ENCODE measurements at regions not wholly inside any gene's neighbourhood (a gene's known extent, or its start where the extent isn't known, plus 50 kb on each side); places are given as distances from the start of the nearest gene placed in this dataset.

- Histone ChIP-seq H3K23ac (ENCODE audit: low read depth, low read length, poor library complexity) (no peak overlapping the region), H3K9ac (ENCODE audit: low read depth, low read length, poor library complexity) (no peak overlapping the region), H2BK15ac (ENCODE audit: low read length) (no peak overlapping the region), H2AFZ (ENCODE audit: low read length) (no peak overlapping the region), H3K4me1 (ENCODE audit: control insufficient read depth in 2 of 2, insufficient read depth in 1 of 2, low read depth in 1 of 2, low read length in 2 of 2) (no peaks in the 10 kb centered on the region), H2BK5ac (ENCODE audit: low read length) (no peak overlapping the region), H3K14ac (ENCODE audit: low read length) (no peak overlapping the region), H2AK5ac (ENCODE audit: low read depth, low read length) (no peak overlapping the region), H2BK12ac (ENCODE audit: low read length) (no peak overlapping the region), H4K8ac (ENCODE audit: low read depth, low read length) (no peak overlapping the region), H3K9me3 (replicated peaks in 1 of 2; ENCODE audit: control insufficient read depth in 2 of 2, insufficient read depth in 1 of 2, low read depth in 1 of 2, low read length in 2 of 2) (no peaks in the 10 kb centered on the region), H4K91ac (ENCODE audit: low read depth, low read length, poor library complexity) (no peak overlapping the region), H3K36me3 (replicated peaks in 1 of 2; ENCODE audit: control insufficient read depth in 2 of 2, insufficient read depth in 2 of 2, low read length in 2 of 2) (no peaks in the 10 kb centered on the region), H3K4me2 (ENCODE audit: insufficient read depth, low read length, poor library complexity, severe bottlenecking) (no peak overlapping the region), H3K27me3 (ENCODE audit: control insufficient read depth in 3 of 3, insufficient read depth in 3 of 3, low read depth in 1 of 3, low read length in 3 of 3) (no peaks in the 10 kb centered on the region), H3K79me1 (ENCODE audit: low read depth, low read length) (no peaks in the 10 kb centered on the region), H3K18ac (ENCODE audit: low read length) (no peak overlapping the region), H3K4me3 (ENCODE audit: low read length in 2 of 2) (no peak overlapping the region), H3K27ac (replicated peaks; ENCODE audit: low read length) (no peak overlapping the region), H2BK120ac (ENCODE audit: low read depth, low read length) (no peak overlapping the region), H3K4ac (ENCODE audit: low read length) (no peak overlapping the region)
- DNase-seq (ENCODE audit: low spot score): no peak
- WGBS, 2 donors (ENCODE audit: extremely low coverage in 2 of 2, insufficient read length in 2 of 2, insufficient replicate concordance in 1 of 2): no CpG with 5 or more reads among the region's 1 CpG
These were observed 121.6 kb upstream of the WDR11 start for GRCh38 chr10:120729547-120729946.

- no peaks in the 10 kb centered on the region for H3K79me1 ChIP-seq (ENCODE audit: low read depth, low read length)
- no peak overlapping the region for H3K23ac ChIP-seq (ENCODE audit: low read depth, low read length, poor library complexity)
- H3K9me3 ChIP-seq (replicated peaks in 1 of 2; ENCODE audit: control insufficient read depth in 2 of 2, insufficient read depth in 1 of 2, low read depth in 1 of 2, low read length in 2 of 2): no peaks in the 10 kb centered on the region
- no peaks in the 10 kb centered on the region for H3K27me3 ChIP-seq (ENCODE audit: control insufficient read depth in 3 of 3, insufficient read depth in 3 of 3, low read depth in 1 of 3, low read length in 3 of 3)
- no peak overlapping the region for H3K9ac ChIP-seq (ENCODE audit: low read depth, low read length, poor library complexity)
- no peak overlapping the region for H2AK5ac ChIP-seq (ENCODE audit: low read depth, low read length)
- WGBS, 2 donors (ENCODE audit: extremely low coverage in 2 of 2, insufficient read length in 2 of 2, insufficient replicate concordance in 1 of 2): no CpG with 5 or more reads among the region's 1 CpG
- no peaks in the 10 kb centered on the region for H3K4me1 ChIP-seq (ENCODE audit: control insufficient read depth in 2 of 2, insufficient read depth in 1 of 2, low read depth in 1 of 2, low read length in 2 of 2)
- H3K4me2 ChIP-seq (ENCODE audit: insufficient read depth, low read length, poor library complexity, severe bottlenecking): no peak overlapping the region
- H3K14ac ChIP-seq (ENCODE audit: low read length): no peak overlapping the region
- H2BK5ac ChIP-seq (ENCODE audit: low read length): no peak overlapping the region
- H2BK12ac ChIP-seq (ENCODE audit: low read length): no peak overlapping the region
- DNase-seq (ENCODE audit: low spot score): no peak
- no peak overlapping the region for H3K4me3 ChIP-seq (ENCODE audit: low read length in 2 of 2)
- no peak overlapping the region for H3K4ac ChIP-seq (ENCODE audit: low read length)
- no peak overlapping the region for H4K8ac ChIP-seq (ENCODE audit: low read depth, low read length)
- H2BK15ac ChIP-seq (ENCODE audit: low read length): no peak overlapping the region
- H3K27ac ChIP-seq (replicated peaks; ENCODE audit: low read length): no peak overlapping the region
- no peak overlapping the region for H2BK120ac ChIP-seq (ENCODE audit: low read depth, low read length)
- no peaks in the 10 kb centered on the region for H3K36me3 ChIP-seq (replicated peaks in 1 of 2; ENCODE audit: control insufficient read depth in 2 of 2, insufficient read depth in 2 of 2, low read length in 2 of 2)
- no peak overlapping the region for H2AFZ ChIP-seq (ENCODE audit: low read length)
- H3K18ac ChIP-seq (ENCODE audit: low read length): no peak overlapping the region
- H4K91ac ChIP-seq (ENCODE audit: low read depth, low read length, poor library complexity): no peak overlapping the region
These were observed 119.1 kb upstream of the WDR11 start for GRCh38 chr10:120732067-120732466.

- Histone ChIP-seq H3K9ac (ENCODE audit: low read depth, low read length, poor library complexity) (no peak overlapping the region), H3K4me2 (ENCODE audit: insufficient read depth, low read length, poor library complexity, severe bottlenecking) (no peak overlapping the region), H3K9me3 (replicated peaks in 1 of 2; ENCODE audit: control insufficient read depth in 2 of 2, insufficient read depth in 1 of 2, low read depth in 1 of 2, low read length in 2 of 2) (no peaks in the 10 kb centered on the region), H3K4me3 (ENCODE audit: low read length in 2 of 2) (no peak overlapping the region), H3K4ac (ENCODE audit: low read length) (no peak overlapping the region), H3K27ac (replicated peaks; ENCODE audit: low read length) (no peak overlapping the region), H2BK120ac (ENCODE audit: low read depth, low read length) (no peak overlapping the region), H4K8ac (ENCODE audit: low read depth, low read length) (no peak overlapping the region), H3K14ac (ENCODE audit: low read length) (no peak overlapping the region), H2AFZ (ENCODE audit: low read length) (no peak overlapping the region), H3K36me3 (replicated peaks in 1 of 2; ENCODE audit: control insufficient read depth in 2 of 2, insufficient read depth in 2 of 2, low read length in 2 of 2) (no peaks in the 10 kb centered on the region), H3K27me3 (ENCODE audit: control insufficient read depth in 3 of 3, insufficient read depth in 3 of 3, low read depth in 1 of 3, low read length in 3 of 3) (no peaks in the 10 kb centered on the region), H2BK12ac (ENCODE audit: low read length) (no peak overlapping the region), H4K91ac (ENCODE audit: low read depth, low read length, poor library complexity) (no peak overlapping the region), H3K18ac (ENCODE audit: low read length) (no peak overlapping the region), H2BK15ac (ENCODE audit: low read length) (no peak overlapping the region), H3K23ac (ENCODE audit: low read depth, low read length, poor library complexity) (no peak overlapping the region), H2BK5ac (ENCODE audit: low read length) (no peak overlapping the region), H3K79me1 (ENCODE audit: low read depth, low read length) (no peaks in the 10 kb centered on the region), H3K4me1 (ENCODE audit: control insufficient read depth in 2 of 2, insufficient read depth in 1 of 2, low read depth in 1 of 2, low read length in 2 of 2) (no peaks in the 10 kb centered on the region), H2AK5ac (ENCODE audit: low read depth, low read length) (no peak overlapping the region)
- no CpG with 5 or more reads among the region's 4 CpGs for WGBS, 2 donors (ENCODE audit: extremely low coverage in 2 of 2, insufficient read length in 2 of 2, insufficient replicate concordance in 1 of 2)
- DNase-seq (ENCODE audit: low spot score): no peak
These were observed 118.4 kb upstream of the WDR11 start for GRCh38 chr10:120732643-120733313.

GRCh38 chr10:120734483-120735078, 116.6 kb upstream of the WDR11 start:
- H2AFZ ChIP-seq (ENCODE audit: low read length): no peak overlapping the region
- no peaks in the 10 kb centered on the region for H3K4me1 ChIP-seq (ENCODE audit: control insufficient read depth in 2 of 2, insufficient read depth in 1 of 2, low read depth in 1 of 2, low read length in 2 of 2)
- no peaks in the 10 kb centered on the region for H3K36me3 ChIP-seq (replicated peaks in 1 of 2; ENCODE audit: control insufficient read depth in 2 of 2, insufficient read depth in 2 of 2, low read length in 2 of 2)
- no peak overlapping the region for H2BK15ac ChIP-seq (ENCODE audit: low read length)
- no peak overlapping the region for H3K18ac ChIP-seq (ENCODE audit: low read length)
- H3K4me3 ChIP-seq (ENCODE audit: low read length in 2 of 2): no peak overlapping the region
- H3K4me2 ChIP-seq (ENCODE audit: insufficient read depth, low read length, poor library complexity, severe bottlenecking): no peak overlapping the region
- H3K27me3 ChIP-seq (ENCODE audit: control insufficient read depth in 3 of 3, insufficient read depth in 3 of 3, low read depth in 1 of 3, low read length in 3 of 3): peaks cover 0 to 9% (median 0%) of the 10 kb centered on the region in 3 experiments
- no peak overlapping the region for H3K14ac ChIP-seq (ENCODE audit: low read length)
- H3K9ac ChIP-seq (ENCODE audit: low read depth, low read length, poor library complexity): no peak overlapping the region
- no peak overlapping the region for H2BK12ac ChIP-seq (ENCODE audit: low read length)
- DNase-seq (ENCODE audit: low spot score): no peak
- no peaks in the 10 kb centered on the region for H3K9me3 ChIP-seq (replicated peaks in 1 of 2; ENCODE audit: control insufficient read depth in 2 of 2, insufficient read depth in 1 of 2, low read depth in 1 of 2, low read length in 2 of 2)
- no peak overlapping the region for H2BK5ac ChIP-seq (ENCODE audit: low read length)
- H3K23ac ChIP-seq (ENCODE audit: low read depth, low read length, poor library complexity): no peak overlapping the region
- no peak overlapping the region for H3K4ac ChIP-seq (ENCODE audit: low read length)
- H4K8ac ChIP-seq (ENCODE audit: low read depth, low read length): no peak overlapping the region
- H3K79me1 ChIP-seq (ENCODE audit: low read depth, low read length): no peaks in the 10 kb centered on the region
- H4K91ac ChIP-seq (ENCODE audit: low read depth, low read length, poor library complexity): no peak overlapping the region
- no CpG with 5 or more reads among the region's 6 CpGs for WGBS, 2 donors (ENCODE audit: extremely low coverage in 2 of 2, insufficient read length in 2 of 2, insufficient replicate concordance in 1 of 2)
- no peak overlapping the region for H2BK120ac ChIP-seq (ENCODE audit: low read depth, low read length)
- no peak overlapping the region for H3K27ac ChIP-seq (replicated peaks; ENCODE audit: low read length)
- H2AK5ac ChIP-seq (ENCODE audit: low read depth, low read length): no peak overlapping the region
